Bone marrow (tissue), 2 donors: ENCODE measurements at regions not wholly inside any gene's neighbourhood (a gene's known extent, or its start where the extent isn't known, plus 50 kb on each side); places are given as distances from the start of the nearest gene placed in this dataset.
A peak's percentile ranks its signal among the peaks of the same experiment; 100 is the strongest.

ENCODE experiments used
- DNase-seq, 2 donors: peaks; one replicate each; lab custom pipeline; 2025; lab: John Stamatoyannopoulos, UW

GRCh38 chr13:47511647-47512046, 489.4 kb downstream of the SUCLA2 start:
- DNase-seq = no peak

GRCh38 chr13:47508527-47509228, 492.4 kb downstream of the SUCLA2 start:
- no peak for DNase-seq

GRCh38 chr13:47503475-47503874, 497.6 kb downstream of the SUCLA2 start:
- no peak for DNase-seq

GRCh38 chr13:47502166-47502565, 498.9 kb downstream of the SUCLA2 start:
- no peak for DNase-seq

- DNase-seq = peak in 1 of 2 donors; percentile 82
These were observed 501.5 kb downstream of the SUCLA2 start for GRCh38 chr13:47499358-47500150.

- DNase-seq = peak in 1 of 2 donors; percentile 49
These were observed 516.5 kb downstream of the SUCLA2 start for GRCh38 chr13:47484548-47484947.

GRCh38 chr13:47481536-47481935, 519.5 kb downstream of the SUCLA2 start:
- DNase-seq = no peak

- DNase-seq = peak in 1 of 2 donors; percentile 62
These were observed 520.1 kb downstream of the SUCLA2 start for GRCh38 chr13:47480951-47481350.

- no peak for DNase-seq
These were observed 521.0 kb downstream of the SUCLA2 start for GRCh38 chr13:47480121-47480520.

- no peak for DNase-seq
These were observed 522.1 kb downstream of the SUCLA2 start for GRCh38 chr13:47478985-47479384.

GRCh38 chr13:47475441-47475948, 525.6 kb downstream of the SUCLA2 start:
- no peak for DNase-seq

- DNase-seq = no peak
These were observed 526.2 kb downstream of the SUCLA2 start for GRCh38 chr13:47474839-47475238.

GRCh38 chr13:47474326-47474725, 526.7 kb downstream of the SUCLA2 start:
- no peak for DNase-seq

- DNase-seq = no peak
These were observed 528.6 kb downstream of the SUCLA2 start for GRCh38 chr13:47472516-47472915.

- DNase-seq = no peak
These were observed 537.3 kb downstream of the SUCLA2 start for GRCh38 chr13:47463726-47464125.

- DNase-seq = no peak
These were observed 538.1 kb downstream of the SUCLA2 start for GRCh38 chr13:47463002-47463401.

- DNase-seq = no peak
These were observed 539.3 kb downstream of the SUCLA2 start for GRCh38 chr13:47461816-47462215.

GRCh38 chr13:47459512-47459911, 541.6 kb downstream of the SUCLA2 start:
- no peak for DNase-seq

- DNase-seq = no peak
These were observed 543.4 kb downstream of the SUCLA2 start for GRCh38 chr13:47457626-47458025.

- no peak for DNase-seq
These were observed 545.4 kb downstream of the SUCLA2 start for GRCh38 chr13:47455626-47456025.

- no peak for DNase-seq
These were observed 546.1 kb downstream of the SUCLA2 start for GRCh38 chr13:47454986-47455385.

GRCh38 chr13:47437406-47437805, 540.6 kb upstream of the HTR2A start:
- no peak for DNase-seq

- no peak for DNase-seq
These were observed 536.7 kb upstream of the HTR2A start for GRCh38 chr13:47433461-47434005.
